ENCODE measurements at regions not wholly inside any gene's neighbourhood (a gene's known extent, or its start where the extent isn't known, plus 50 kb on each side); places are given as distances from the start of the nearest gene placed in this dataset.

- CTCF ChIA-PET: interaction anchor here (0.7 kb wide), 1 partner anchor 281 kb away, joined by 5 read pairs; no protein-coding TSS in a partner anchor
- Histone ChIP-seq H3K4me3 (ENCODE audit: low read depth, low read length) (no peak overlapping the region), H3K27me3 (ENCODE audit: control insufficient read depth, insufficient read depth, low read length) (no peaks in the 10 kb centered on the region), H3K27ac (ENCODE audit: low read depth, low read length) (no peak overlapping the region), H3K9me3 (ENCODE audit: control insufficient read depth, insufficient read depth, low read length) (no peaks in the 10 kb centered on the region)
- POLR2A ChIA-PET: no interaction called here
- TF ChIP-seq, protein P1, sequence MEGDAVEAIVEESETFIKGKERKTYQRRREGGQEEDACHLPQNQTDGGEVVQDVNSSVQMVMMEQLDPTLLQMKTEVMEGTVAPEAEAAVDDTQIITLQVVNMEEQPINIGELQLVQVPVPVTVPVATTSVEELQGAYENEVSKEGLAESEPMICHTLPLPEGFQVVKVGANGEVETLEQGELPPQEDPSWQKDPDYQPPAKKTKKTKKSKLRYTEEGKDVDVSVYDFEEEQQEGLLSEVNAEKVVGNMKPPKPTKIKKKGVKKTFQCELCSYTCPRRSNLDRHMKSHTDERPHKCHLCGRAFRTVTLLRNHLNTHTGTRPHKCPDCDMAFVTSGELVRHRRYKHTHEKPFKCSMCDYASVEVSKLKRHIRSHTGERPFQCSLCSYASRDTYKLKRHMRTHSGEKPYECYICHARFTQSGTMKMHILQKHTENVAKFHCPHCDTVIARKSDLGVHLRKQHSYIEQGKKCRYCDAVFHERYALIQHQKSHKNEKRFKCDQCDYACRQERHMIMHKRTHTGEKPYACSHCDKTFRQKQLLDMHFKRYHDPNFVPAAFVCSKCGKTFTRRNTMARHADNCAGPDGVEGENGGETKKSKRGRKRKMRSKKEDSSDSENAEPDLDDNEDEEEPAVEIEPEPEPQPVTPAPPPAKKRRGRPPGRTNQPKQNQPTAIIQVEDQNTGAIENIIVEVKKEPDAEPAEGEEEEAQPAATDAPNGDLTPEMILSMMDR (IDR thresholded peaks at IDR 0.05; ENCODE audit: low read depth, low read length): no peak
- DNase-seq (ENCODE audit: low read depth, low spot score): no peak
Observed at GRCh38 chr1:64392109-64392508, 77.8 kb upstream of the CACHD1 start.

DNA sequence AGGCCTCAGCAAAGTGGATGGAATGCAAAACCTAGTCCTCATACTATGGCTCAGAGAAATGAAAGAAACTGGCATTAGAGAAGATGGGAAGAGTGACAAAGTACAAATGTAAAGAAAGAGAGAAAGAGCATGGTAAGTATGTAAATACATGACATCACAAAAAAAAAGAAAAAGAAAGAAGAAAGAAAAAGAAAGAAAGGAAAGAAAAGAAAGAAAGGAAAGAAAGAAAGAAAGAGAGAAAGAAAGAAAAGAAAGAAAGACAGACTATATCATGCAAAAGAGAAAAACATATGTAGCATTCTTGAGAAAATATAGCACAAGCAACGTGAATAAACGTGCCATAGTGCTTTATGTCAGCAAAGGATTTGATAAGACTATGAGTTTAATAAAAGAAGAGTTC lies 76.1 kb upstream of the CACHD1 start:
- no peaks in the 10 kb centered on the region for H3K9me3 ChIP-seq (ENCODE audit: control insufficient read depth, insufficient read depth, low read length)
- ChIA-PET CTCF (no interaction called here), POLR2A (no interaction called here)
- no peak overlapping the region for H3K27ac ChIP-seq (ENCODE audit: low read depth, low read length)
- H3K4me3 ChIP-seq (ENCODE audit: low read depth, low read length): no peak overlapping the region
- no peak for DNase-seq (ENCODE audit: low read depth, low spot score)
- TF ChIP-seq, protein P1 (IDR thresholded peaks at IDR 0.05; ENCODE audit: low read depth, low read length): no peak
- no peaks in the 10 kb centered on the region for H3K27me3 ChIP-seq (ENCODE audit: control insufficient read depth, insufficient read depth, low read length)

- ChIA-PET CTCF (interaction anchor here (0.7 kb wide), 2 partner anchors 258 to 279 kb away, joined by 3 to 4 read pairs; no protein-coding TSS in a partner anchor), POLR2A (no interaction called here)
- TF ChIP-seq, protein P1 (IDR thresholded peaks at IDR 0.05; ENCODE audit: low read depth, low read length): no peak
- Histone ChIP-seq H3K27me3 (ENCODE audit: control insufficient read depth, insufficient read depth, low read length) (no peaks in the 10 kb centered on the region), H3K27ac (ENCODE audit: low read depth, low read length) (no peak overlapping the region), H3K4me3 (ENCODE audit: low read depth, low read length) (no peak overlapping the region), H3K9me3 (ENCODE audit: control insufficient read depth, insufficient read depth, low read length) (no peaks in the 10 kb centered on the region)
- no peak for DNase-seq (ENCODE audit: low read depth, low spot score)
Observed at GRCh38 chr1:64396817-64397216, 73.1 kb upstream of the CACHD1 start.

- TF ChIP-seq, protein P1 (IDR thresholded peaks at IDR 0.05; ENCODE audit: low read depth, low read length): no peak
- Histone ChIP-seq H3K27me3 (ENCODE audit: control insufficient read depth, insufficient read depth, low read length) (no peaks in the 10 kb centered on the region), H3K4me3 (ENCODE audit: low read depth, low read length) (no peak overlapping the region), H3K9me3 (ENCODE audit: control insufficient read depth, insufficient read depth, low read length) (no peaks in the 10 kb centered on the region), H3K27ac (ENCODE audit: low read depth, low read length) (no peak overlapping the region)
- ChIA-PET POLR2A (no interaction called here), CTCF (interaction anchor here (0.7 kb wide), 2 partner anchors 257 to 278 kb away, joined by 3 to 4 read pairs; no protein-coding TSS in a partner anchor)
- no peak for DNase-seq (ENCODE audit: low read depth, low spot score)
Observed at GRCh38 chr1:64397541-64397940, 72.4 kb upstream of the CACHD1 start.

GRCh38 chr1:64398936-64399335 lies 71.0 kb upstream of the CACHD1 start:
- Histone ChIP-seq H3K9me3 (ENCODE audit: control insufficient read depth, insufficient read depth, low read length) (no peaks in the 10 kb centered on the region), H3K27me3 (ENCODE audit: control insufficient read depth, insufficient read depth, low read length) (no peaks in the 10 kb centered on the region), H3K27ac (ENCODE audit: low read depth, low read length) (no peak overlapping the region), H3K4me3 (ENCODE audit: low read depth, low read length) (no peak overlapping the region)
- ChIA-PET POLR2A (no interaction called here), CTCF (no interaction called here)
- TF ChIP-seq, protein P1 (IDR thresholded peaks at IDR 0.05; ENCODE audit: low read depth, low read length): no peak
- DNase-seq (ENCODE audit: low read depth, low spot score): no peak

Data from AG04450 (cell line).